Mucosa of rectum (tissue), 2 donors: ENCODE measurements at regions not wholly inside any gene's neighbourhood (a gene's known extent, or its start where the extent isn't known, plus 50 kb on each side); places are given as distances from the start of the nearest gene placed in this dataset.

Experiments used
- H3K27ac ChIP-seq, 2 donors: one replicate each; pipeline ENCODE4 v1.7.0; 2013; ENCODE audit warnings: inconsistent platforms in 2 of 2, low read depth in 2 of 2, low read length in 2 of 2
- H3K27me3 ChIP-seq, 2 donors: one replicate each; pipeline ENCODE4 v1.7.0; 2013; ENCODE audit warnings: low read length in 2 of 2; ENCODE audit not compliant: control insufficient read depth in 2 of 2, insufficient read depth in 2 of 2
- H3K36me3 ChIP-seq, 2 donors: one replicate each; pipeline ENCODE4 v1.7.0; 2013; ENCODE audit warnings: low read length in 2 of 2; ENCODE audit not compliant: control insufficient read depth in 2 of 2, insufficient read depth in 2 of 2
- H3K4me1 ChIP-seq, 2 donors: one replicate each; pipeline ENCODE4 v1.7.0; 2013; ENCODE audit warnings: low read length in 2 of 2, mild to moderate bottlenecking in 1 of 2; ENCODE audit not compliant: control insufficient read depth in 2 of 2, insufficient read depth in 2 of 2
- H3K4me3 ChIP-seq, 2 donors: one replicate each; pipeline ENCODE4 v1.7.0; 2013; ENCODE audit warnings: low read length in 2 of 2
- H3K9ac ChIP-seq, 2 donors: one replicate each; pipeline ENCODE4 v1.7.0; 2013; ENCODE audit warnings: low read length in 2 of 2, low read depth in 1 of 2, mild to moderate bottlenecking in 1 of 2
- H3K9me3 ChIP-seq, 2 donors: one replicate each; pipeline ENCODE4 v1.7.0; 2013; ENCODE audit warnings: low read length in 2 of 2; ENCODE audit not compliant: control insufficient read depth in 2 of 2
- donor health status: healthy.
- donor health status: Normal muscosa, but diverticular disease.

DNA sequence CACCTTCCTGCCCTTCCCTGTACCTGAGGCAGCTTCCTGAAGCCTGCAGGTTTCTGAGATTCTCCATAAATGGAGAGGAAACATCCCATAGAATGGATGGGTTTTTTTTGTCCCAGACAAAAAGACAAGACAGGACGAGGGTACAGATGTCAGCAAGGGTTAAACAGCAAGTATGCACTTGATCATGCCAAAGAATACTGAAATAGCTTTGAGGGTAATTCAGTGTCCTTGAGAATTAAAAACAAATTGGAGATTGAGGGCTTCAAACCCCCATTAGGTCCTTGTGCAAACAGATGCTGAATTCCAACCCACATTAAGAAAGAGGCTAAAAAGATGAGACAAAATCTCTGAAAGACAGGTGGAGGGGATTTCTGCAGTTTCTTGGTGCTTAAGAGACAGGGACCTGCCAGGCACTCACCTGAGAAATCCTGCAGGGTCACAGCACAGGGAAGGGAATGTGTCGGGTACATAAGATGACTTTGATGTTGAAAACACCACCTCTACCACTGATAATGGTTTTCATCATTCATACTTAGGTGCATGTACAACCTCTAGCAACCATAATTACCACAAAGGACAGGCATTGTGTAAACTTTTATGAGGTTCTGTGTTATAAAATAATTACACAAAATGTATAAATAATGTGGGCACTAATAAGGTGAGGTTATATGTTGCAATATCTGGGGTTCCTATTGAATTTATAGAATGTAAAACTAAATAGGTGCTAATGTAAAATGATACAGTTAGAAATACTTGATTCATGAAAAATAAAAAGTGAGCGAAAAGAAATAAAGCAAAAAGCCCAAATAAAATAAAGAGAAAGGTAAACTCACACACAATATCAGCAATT lies 107.1 kb upstream of the TOP3B start:
- no peaks in the 10 kb centered on the region for H3K36me3 ChIP-seq

DNA sequence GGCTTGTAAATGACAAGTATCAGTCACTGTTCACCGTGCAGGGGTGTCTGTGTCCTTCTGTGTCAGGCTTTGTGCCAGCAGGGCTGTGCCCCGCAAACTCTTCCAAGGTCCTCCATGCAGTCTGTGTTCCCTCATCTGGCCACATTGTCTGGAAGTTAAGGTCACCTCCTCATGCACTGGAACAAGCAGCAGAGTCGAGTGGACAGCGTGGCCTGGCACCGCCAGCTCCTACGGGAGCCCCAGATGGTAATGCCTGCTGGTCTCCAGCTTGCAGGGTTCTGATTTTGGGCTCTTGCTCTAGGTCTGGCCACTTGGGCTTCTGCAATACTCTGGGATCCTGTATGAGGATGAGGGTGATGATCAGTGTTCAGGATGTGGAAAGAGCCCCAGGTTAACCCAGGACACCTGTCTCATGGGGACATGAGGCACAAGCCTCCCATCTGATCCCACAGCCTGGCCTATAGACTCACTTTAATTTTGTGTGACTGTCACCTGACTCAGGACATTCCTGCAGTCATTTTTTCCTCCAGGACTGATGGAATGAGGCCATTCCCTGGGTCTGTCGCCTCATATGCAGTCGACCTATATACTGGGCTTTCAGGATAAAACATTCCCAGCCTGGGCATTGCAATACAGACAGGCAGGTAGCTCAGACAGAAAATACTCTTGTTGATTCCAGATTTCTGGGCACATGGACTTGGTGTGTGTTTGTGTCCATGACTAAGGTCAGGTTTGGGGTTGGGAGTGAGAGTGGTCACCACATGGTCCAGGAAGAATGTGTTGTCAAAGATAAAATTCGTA lies 106.3 kb upstream of the TOP3B start:
- peaks cover 2 to 13% of the 10 kb centered on the region in 2 donors for H3K27me3 ChIP-seq
- H3K4me1 ChIP-seq, result no peaks in the 10 kb centered on the region
- H3K36me3 ChIP-seq, result no peaks in the 10 kb centered on the region
- no peak overlapping the region for H3K4me3 ChIP-seq
- no peak overlapping the region for H3K9ac ChIP-seq
- H3K27ac ChIP-seq, result no peak overlapping the region
- H3K9me3 ChIP-seq, result no peaks in the 10 kb centered on the region

More for the DNA sequence above, 107.1 kb upstream of the TOP3B start:
- Histone ChIP-seq H3K9ac (no peak overlapping the region), H3K9me3 (no peaks in the 10 kb centered on the region), H3K4me1 (no peaks in the 10 kb centered on the region), H3K4me3 (no peak overlapping the region), H3K27ac (no peak overlapping the region), H3K27me3 (peaks cover 2 to 9% of the 10 kb centered on the region in 2 donors)

- Histone ChIP-seq H3K9ac (no peak overlapping the region), H3K4me1 (no peaks in the 10 kb centered on the region), H3K9me3 (no peaks in the 10 kb centered on the region), H3K36me3 (no peaks in the 10 kb centered on the region), H3K27me3 (peaks cover 2 to 19% of the 10 kb centered on the region in 2 donors), H3K4me3 (no peak overlapping the region), H3K27ac (no peak overlapping the region)
Measured at GRCh38 chr22:22087854-22088657, 105.5 kb upstream of the TOP3B start.

GRCh38 chr22:22086501-22087158 lies 104.0 kb upstream of the TOP3B start:
- no peaks in the 10 kb centered on the region for H3K4me1 ChIP-seq
- H3K4me3 ChIP-seq, result no peak overlapping the region
- no peaks in the 10 kb centered on the region for H3K9me3 ChIP-seq
- H3K27ac ChIP-seq, result no peak overlapping the region
- H3K27me3 ChIP-seq, result peaks cover 2 to 22% of the 10 kb centered on the region in 2 donors
- no peak overlapping the region for H3K9ac ChIP-seq
- no peaks in the 10 kb centered on the region for H3K36me3 ChIP-seq

GRCh38 chr22:22085702-22086500 lies 103.3 kb upstream of the TOP3B start:
- Histone ChIP-seq H3K4me1 (no peaks in the 10 kb centered on the region), H3K9ac (no peak overlapping the region), H3K4me3 (no peak overlapping the region), H3K27me3 (peaks cover 2 to 20% of the 10 kb centered on the region in 2 donors), H3K36me3 (no peaks in the 10 kb centered on the region), H3K9me3 (no peaks in the 10 kb centered on the region), H3K27ac (no peak overlapping the region)

GRCh38 chr22:22084089-22084711 lies 101.6 kb upstream of the TOP3B start:
- no peaks in the 10 kb centered on the region for H3K4me1 ChIP-seq
- no peaks in the 10 kb centered on the region for H3K36me3 ChIP-seq
- no peak overlapping the region for H3K9ac ChIP-seq
- H3K27ac ChIP-seq, result no peak overlapping the region
- peaks cover 2 to 16% of the 10 kb centered on the region in 2 donors for H3K27me3 ChIP-seq
- H3K9me3 ChIP-seq, result no peaks in the 10 kb centered on the region
- no peak overlapping the region for H3K4me3 ChIP-seq

- H3K9me3 ChIP-seq, result no peaks in the 10 kb centered on the region
- H3K27me3 ChIP-seq, result peaks cover 0 to 15% of the 10 kb centered on the region in 2 donors
- no peak overlapping the region for H3K4me3 ChIP-seq
- no peak overlapping the region for H3K27ac ChIP-seq
- no peaks in the 10 kb centered on the region for H3K4me1 ChIP-seq
- H3K36me3 ChIP-seq, result no peaks in the 10 kb centered on the region
- H3K9ac ChIP-seq, result no peak overlapping the region
Measured at GRCh38 chr22:22082960-22083359, 100.4 kb upstream of the TOP3B start.

GRCh38 chr22:22082229-22082835 lies 99.7 kb upstream of the TOP3B start:
- Histone ChIP-seq H3K27me3 (peaks cover 0 to 13% of the 10 kb centered on the region in 2 donors), H3K9ac (no peak overlapping the region), H3K4me3 (no peak overlapping the region), H3K27ac (no peak overlapping the region), H3K4me1 (no peaks in the 10 kb centered on the region), H3K9me3 (no peaks in the 10 kb centered on the region), H3K36me3 (no peaks in the 10 kb centered on the region)
